ENCODE measurements at regions not wholly inside any gene's neighbourhood (a gene's known extent, or its start where the extent isn't known, plus 50 kb on each side); places are given as distances from the start of the nearest gene placed in this dataset.

- TF ChIP-seq CTCF (IDR thresholded peaks at IDR 0.05; ENCODE audit: poor library complexity, severe bottlenecking) (no peak), RAD21 (conservative IDR thresholded peaks at IDR 0.05) (no peak), REST (IDR thresholded peaks at IDR 0.05; ENCODE audit: borderline replicate concordance) (no peak), EZH2 (IDR thresholded peaks at IDR 0.05; ENCODE audit: borderline replicate concordance, insufficient read depth, low read length, poor library complexity, severe bottlenecking) (no peak), POLR2AphosphoS5 (IDR thresholded peaks at IDR 0.05) (no peak), EP300 (conservative IDR thresholded peaks at IDR 0.05; ENCODE audit: poor library complexity, severe bottlenecking) (no peak)
These were observed 204.5 kb upstream of the SLCO3A1 start for GRCh38 chr15:91649016-91649415.
